PFSK-1 (cell line): ENCODE measurements at regions not wholly inside any gene's neighbourhood (a gene's known extent, or its start where the extent isn't known, plus 50 kb on each side); places are given as distances from the start of the nearest gene placed in this dataset.

Source experiments
- FOXP2 ChIP-seq: optimal IDR thresholded peaks from 2 replicates; pipeline ENCODE3; 2011; ENCODE audit warnings: borderline replicate concordance, control low read depth, inconsistent platforms; ENCODE audit not compliant: insufficient read depth; ENCODE audit errors: extremely low read length, extremely low read depth
- POLR2AphosphoS5 ChIP-seq: IDR thresholded peaks from 2 replicates; pipeline ENCODE4 v1.6.1; 2012; ENCODE audit warnings: low read depth, mild to moderate bottlenecking, control low read depth, low read length, moderate library complexity
- SIN3A ChIP-seq: IDR thresholded peaks from 2 replicates; pipeline ENCODE4 v1.6.1; 2012; ENCODE audit warnings: mild to moderate bottlenecking, low read length, moderate library complexity, borderline replicate concordance; ENCODE audit not compliant: insufficient read depth
- TAF1 ChIP-seq: IDR thresholded peaks from 2 replicates; pipeline ENCODE4 v1.6.1; 2012; ENCODE audit warnings: low read length, control low read depth, borderline replicate concordance; ENCODE audit not compliant: insufficient read depth
- TF ChIP-seq, protein P1 (sequence below), 2 experiments: IDR thresholded peaks; 2 replicates each; pipeline versions ENCODE4 v1.6.1 to v1.8.0; 2011 to 2012; ENCODE audit warnings: low read depth in 2 of 2, low read length in 2 of 2, control low read depth in 1 of 2, inconsistent platforms in 1 of 2, mild to moderate bottlenecking in 1 of 2, moderate library complexity in 1 of 2; ENCODE audit not compliant: insufficient read depth in 1 of 2

DNA sequence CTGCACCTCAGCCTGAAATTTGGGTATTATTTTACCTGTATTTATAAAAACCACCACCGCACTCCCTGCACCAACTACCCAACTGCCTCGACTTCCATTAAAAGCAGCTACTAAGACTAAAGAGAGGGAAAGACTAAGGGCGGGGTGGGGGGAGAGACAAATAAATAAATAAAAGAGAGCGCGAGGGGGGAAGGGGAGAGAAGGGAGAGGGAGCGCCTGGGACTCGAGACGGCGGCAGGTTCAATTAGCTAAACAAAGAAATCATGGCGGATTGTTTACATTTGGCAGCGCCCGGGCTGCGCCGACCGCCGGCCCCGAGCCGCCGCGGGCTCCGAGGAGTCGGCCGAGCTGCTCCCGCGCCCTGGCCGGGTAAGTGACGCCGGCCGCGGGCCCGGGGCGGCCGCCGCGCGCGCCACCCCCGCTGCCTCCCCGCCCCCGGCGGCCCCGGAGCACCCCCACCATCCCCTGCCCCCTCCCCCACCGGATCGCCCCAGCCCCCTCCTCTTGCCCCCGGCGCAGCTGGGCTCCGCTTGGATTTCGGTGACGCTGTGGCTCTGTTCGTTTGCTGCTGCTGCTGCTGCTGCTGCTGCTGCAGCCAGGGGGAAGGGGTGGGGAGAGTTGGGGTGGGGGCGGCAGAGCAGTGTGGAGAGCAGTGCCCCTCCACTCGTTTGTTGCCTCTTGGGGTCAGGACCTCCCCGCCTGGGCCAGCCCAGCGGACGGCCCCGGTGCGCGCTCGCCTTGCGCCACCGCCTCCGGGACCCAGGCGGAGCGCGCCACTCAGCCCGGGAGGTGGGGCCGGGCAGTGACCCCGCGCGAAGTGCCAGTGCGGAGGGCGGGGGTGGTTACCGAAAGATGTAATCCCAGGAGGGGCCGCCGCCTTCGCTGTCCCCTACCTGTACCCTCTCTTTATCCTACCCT is 187.2 kb upstream of the FANCL start:
- TF ChIP-seq SIN3A, result no peak
- no peak for TF ChIP-seq TAF1
- no peak for TF ChIP-seq POLR2AphosphoS5
- TF ChIP-seq, protein P1, sequence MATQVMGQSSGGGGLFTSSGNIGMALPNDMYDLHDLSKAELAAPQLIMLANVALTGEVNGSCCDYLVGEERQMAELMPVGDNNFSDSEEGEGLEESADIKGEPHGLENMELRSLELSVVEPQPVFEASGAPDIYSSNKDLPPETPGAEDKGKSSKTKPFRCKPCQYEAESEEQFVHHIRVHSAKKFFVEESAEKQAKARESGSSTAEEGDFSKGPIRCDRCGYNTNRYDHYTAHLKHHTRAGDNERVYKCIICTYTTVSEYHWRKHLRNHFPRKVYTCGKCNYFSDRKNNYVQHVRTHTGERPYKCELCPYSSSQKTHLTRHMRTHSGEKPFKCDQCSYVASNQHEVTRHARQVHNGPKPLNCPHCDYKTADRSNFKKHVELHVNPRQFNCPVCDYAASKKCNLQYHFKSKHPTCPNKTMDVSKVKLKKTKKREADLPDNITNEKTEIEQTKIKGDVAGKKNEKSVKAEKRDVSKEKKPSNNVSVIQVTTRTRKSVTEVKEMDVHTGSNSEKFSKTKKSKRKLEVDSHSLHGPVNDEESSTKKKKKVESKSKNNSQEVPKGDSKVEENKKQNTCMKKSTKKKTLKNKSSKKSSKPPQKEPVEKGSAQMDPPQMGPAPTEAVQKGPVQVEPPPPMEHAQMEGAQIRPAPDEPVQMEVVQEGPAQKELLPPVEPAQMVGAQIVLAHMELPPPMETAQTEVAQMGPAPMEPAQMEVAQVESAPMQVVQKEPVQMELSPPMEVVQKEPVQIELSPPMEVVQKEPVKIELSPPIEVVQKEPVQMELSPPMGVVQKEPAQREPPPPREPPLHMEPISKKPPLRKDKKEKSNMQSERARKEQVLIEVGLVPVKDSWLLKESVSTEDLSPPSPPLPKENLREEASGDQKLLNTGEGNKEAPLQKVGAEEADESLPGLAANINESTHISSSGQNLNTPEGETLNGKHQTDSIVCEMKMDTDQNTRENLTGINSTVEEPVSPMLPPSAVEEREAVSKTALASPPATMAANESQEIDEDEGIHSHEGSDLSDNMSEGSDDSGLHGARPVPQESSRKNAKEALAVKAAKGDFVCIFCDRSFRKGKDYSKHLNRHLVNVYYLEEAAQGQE (IDR thresholded peaks at IDR 0.05; ENCODE audit: insufficient read depth in 1 of 2, low read depth in 2 of 2, low read length in 2 of 2), result no peak
- TF ChIP-seq FOXP2, result no peak

DNA sequence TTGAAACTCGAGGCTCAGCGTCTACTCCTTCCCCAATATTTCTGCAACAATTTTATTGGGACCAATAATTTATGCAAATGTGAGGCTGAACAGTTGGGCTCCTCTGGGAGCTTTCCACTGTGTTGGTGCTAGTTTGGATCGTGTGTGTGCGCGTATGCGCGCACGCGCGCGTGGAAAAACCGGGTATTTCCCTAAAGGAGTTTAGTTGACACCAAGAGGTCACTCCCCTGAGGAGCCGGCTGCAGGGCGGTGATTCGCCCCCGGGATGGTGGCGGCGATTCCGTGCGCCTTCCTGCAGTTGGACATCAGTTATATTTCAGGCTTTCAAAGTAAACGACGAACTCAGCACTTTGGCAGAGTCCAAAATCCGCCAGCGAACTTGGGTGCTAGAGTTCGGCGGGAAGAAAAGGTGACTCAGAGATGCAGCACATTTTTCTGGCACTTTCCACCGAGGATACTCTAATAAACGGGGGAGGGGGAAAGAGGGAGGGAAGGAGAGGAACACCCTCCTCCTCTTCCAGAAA is 186.5 kb upstream of the FANCL start:
- TF ChIP-seq, protein P1 (IDR thresholded peaks at IDR 0.05; ENCODE audit: insufficient read depth in 1 of 2, low read depth in 2 of 2, low read length in 2 of 2), result peak in 1 of 2 experiments; percentile 70; a peak in 1 of 4 replicates
- TF ChIP-seq TAF1, result no peak

DNA sequence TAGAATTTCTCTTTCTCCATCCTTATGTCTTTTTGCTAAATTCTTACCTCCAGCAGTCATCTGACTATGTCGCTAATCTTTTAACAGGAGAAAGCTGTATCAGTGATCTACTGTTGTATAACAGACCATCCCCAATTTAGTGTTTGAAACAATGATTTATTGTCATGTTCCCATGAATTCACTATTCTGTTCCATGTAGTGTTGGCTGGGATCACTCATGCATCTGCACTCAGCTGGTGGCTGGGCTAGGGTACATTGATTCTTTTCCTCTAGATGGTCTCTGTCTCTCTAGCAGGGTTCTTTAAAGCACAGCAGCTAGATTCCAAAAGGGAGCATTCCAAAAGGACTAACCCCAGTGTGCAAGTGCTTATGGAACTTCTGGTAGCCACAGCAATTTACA is 184.2 kb upstream of the FANCL start:
- TF ChIP-seq, protein P1 (IDR thresholded peaks at IDR 0.05; ENCODE audit: insufficient read depth in 1 of 2, low read depth in 2 of 2, low read length in 2 of 2), result no peak
- TF ChIP-seq TAF1 (no peak), SIN3A (no peak), FOXP2 (no peak), POLR2AphosphoS5 (no peak)

DNA sequence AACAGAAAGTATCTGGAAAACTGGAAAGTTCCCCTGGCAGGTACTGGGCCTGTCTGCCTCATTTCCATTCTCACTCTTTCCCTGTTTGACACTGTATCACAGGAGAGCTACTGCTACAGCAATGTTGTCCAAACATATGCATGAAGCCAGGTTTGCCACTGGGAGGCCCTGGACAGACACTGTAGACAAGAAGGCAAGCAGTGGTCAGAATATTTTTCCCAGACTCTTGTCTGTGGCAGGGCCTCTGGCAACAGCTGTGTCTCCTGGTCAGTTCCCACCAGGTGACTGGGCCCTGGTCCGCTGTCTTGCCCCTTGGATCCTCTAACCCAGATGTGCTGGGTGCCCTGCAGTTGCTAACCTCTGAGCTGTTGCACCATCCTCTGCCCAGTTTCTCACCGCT is 178.9 kb upstream of the FANCL start:
- TF ChIP-seq, protein P1 (IDR thresholded peaks at IDR 0.05; ENCODE audit: insufficient read depth in 1 of 2, low read depth in 2 of 2, low read length in 2 of 2), result no peak
- no peak for TF ChIP-seq FOXP2
- no peak for TF ChIP-seq TAF1
- no peak for TF ChIP-seq POLR2AphosphoS5
- no peak for TF ChIP-seq SIN3A

DNA sequence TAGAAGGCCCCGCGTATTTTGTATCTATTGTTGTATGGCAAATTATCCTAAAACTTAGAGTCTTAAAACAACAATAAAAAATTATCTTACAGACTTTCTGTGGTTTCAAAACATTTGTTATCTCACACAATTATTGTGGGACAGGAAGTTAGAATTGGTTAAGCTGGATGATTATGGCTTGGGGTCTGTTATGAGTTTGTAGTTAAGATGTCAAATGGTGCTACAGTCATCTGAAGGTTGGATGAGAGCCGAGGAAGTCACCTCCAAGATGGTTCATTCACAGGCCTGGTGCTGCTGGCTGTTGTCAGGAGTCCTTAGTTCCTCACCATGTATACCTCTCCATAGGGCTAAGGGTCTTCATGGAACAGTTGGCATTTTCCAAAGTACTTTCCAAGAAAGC is 175.6 kb upstream of the FANCL start:
- TF ChIP-seq, protein P1 (IDR thresholded peaks at IDR 0.05; ENCODE audit: insufficient read depth in 1 of 2, low read depth in 2 of 2, low read length in 2 of 2), result no peak
- TF ChIP-seq FOXP2 (no peak), POLR2AphosphoS5 (no peak), SIN3A (no peak), TAF1 (no peak)
